Activated CD4-positive, alpha-beta T cell treated with anti-CD3 and anti-CD28 coated beads, Interleukin-2, Interleukin-6, amounts not matched to agents 100 ng/mL and 50 ng/mL, durations not matched to agents 16 hours and 8 hours (primary cell): ENCODE measurements at regions not wholly inside any gene's neighbourhood (a gene's known extent, or its start where the extent isn't known, plus 50 kb on each side); places are given as distances from the start of the nearest gene placed in this dataset.

ENCODE experiments used
- DNase-seq: peaks from one replicate; pipeline ENCODE4 v3.0.0-alpha.2; 2020

DNA sequence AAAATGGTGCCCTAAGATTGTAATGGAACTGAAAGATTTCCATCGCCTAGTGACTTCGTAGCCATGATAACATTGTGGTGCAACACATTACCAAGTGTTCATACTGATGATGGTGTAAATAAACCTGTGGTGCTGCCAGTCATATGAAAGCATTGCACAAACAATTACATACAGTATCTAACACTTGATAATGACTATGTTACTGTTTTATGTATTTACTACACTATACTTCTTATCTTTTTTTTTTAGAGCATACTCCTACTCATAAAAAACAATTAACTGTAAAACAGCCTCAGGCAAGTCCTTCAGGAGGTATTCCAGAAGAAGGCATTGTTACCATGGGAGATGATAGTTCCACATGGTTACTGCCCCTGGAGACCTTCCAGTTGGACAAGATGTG is 152.7 kb upstream of the EDNRA start:
- no peak for DNase-seq

DNA sequence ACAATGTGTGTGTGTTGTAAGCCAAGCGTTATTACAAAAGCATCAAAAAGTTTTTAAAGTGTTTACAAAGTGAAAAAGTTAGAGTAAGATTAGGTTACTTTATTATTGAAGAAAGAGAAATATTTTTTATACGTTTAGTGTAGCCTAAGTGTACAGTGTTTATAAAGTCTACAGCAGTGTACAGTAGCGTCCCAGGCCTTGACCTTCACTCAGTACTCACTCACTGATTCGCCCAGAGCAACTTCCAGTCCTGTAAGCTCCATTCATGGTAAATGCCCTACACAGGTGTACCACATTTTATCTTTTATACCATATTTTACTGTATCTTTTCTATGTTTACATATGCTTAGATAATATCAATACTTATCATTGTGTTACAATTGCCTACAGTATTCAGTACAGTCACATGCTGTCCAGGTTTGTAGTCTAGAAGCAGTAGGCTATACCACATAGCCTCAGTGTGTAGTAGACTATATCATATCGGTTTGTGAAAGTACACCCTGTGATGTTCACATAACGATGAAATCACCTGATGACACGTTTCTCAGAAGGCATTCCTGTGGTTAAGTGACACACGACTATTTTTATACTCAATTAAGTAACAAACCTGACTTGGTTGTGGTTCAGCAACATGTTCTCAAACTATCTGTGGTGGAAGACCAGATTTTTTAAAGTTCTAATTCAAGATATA is 152.0 kb upstream of the EDNRA start:
- no peak for DNase-seq

DNA sequence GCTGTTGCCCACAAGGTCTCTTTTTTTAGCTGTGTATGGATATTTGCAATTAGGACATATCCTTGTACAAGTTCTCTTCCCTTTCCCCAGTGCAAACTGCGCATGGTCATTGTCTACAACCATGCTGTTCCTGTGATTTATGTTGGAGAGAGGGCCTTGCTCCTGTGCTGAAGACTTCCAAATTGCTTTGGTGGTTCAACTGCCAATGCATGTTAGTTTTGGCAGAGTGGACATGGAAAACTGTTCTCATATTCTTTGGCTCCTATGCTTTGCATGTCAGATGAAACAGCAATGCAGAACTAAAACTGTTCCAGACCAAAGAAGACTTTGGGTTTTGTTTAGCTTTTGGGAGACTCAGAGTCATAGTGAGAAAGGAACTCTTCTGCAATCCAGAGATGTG is 148.8 kb upstream of the EDNRA start:
- no peak for DNase-seq

DNA sequence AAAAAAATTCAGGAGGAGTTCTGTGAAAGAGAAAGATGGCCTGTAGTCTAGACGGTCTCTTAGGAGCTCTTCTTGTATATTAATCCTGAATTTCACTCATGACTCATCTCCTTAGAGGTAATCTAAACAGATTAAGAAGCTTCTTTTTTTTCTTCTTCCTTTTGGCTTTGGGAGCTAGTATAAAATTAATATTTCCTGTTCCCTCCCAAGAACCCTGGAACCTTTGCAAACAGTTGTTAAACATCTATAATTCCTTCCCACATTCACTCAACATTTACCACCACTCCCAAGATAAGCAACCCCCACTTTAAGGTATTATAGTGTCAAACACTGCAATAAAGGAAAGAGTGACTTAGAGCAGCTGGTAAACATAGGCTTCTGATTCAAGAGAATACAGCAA is 146.4 kb upstream of the EDNRA start:
- no peak for DNase-seq

DNA sequence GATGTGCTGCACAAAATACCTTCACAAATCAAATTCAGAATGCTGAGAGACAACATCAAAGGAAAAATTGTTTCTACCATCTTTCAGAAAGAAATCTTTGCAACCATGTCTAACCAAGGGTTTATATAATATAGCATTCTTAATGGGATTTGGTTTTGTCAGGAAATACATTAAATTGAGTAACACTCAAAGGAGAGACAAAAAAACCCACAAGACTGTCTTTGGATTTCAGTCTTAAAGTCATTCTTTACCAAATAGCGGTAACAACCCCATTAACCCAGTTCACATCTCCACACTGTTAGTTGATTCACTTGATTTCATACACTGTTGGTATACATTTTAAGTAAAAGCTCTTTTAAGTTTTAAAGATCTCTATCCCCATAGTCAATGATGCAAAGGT is 145.7 kb upstream of the EDNRA start:
- no peak for DNase-seq

DNA sequence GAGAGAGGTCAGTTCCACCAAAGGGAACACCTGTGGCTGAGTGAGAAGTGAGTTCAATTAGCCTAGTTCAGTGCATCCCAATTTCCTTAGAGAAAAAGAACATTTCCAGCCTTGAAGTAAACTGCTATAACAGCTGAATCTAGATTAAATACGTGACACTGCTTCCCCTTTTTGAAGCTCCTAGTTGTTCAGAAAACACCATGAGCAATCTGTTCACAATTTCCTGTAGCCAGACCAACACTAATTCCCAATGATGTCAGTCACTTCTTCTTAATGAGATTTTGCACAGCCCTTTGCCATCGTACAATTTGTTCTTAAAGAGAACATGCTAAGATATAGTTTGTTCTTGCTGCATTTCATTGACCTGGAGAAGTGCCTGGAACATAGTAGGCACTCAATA is 144.6 kb upstream of the EDNRA start:
- no peak for DNase-seq

DNA sequence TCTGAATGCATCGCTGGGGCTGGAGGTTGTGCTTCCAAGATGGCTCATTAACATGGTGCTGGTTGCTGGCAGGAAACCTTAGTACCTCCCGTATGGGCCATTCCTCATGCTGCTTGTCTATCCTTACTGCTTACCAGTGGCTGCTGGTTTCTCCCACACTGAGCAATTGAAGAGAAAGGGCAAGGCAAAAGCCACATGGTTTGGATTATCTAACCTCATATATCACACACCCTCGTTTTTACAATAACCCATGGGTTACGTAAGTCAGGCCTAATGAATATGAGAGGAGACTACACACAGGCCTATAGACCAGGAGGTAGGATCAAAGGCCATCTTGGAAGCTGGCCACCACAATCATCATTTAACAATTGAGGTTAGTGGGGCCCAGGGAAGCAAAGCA is 141.8 kb upstream of the EDNRA start:
- no peak for DNase-seq

DNA sequence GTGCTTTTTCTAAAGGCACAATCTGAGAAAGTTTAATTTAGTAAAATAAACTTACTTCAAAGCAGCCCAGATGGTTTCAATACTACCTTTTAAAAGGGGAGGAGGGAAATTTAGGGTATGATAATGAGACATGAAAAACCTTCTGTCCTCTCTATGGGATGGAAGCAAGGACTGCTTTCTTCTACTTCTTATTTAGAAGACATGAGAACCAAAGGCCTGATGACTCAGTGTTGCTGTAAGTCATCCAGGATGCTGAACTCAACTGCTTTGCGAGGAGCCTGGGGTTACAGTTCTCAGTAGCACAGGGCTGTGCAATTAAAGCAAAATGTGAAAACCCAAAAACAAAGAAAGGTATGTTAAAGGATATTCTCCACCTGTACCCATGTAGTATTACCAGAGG is 140.8 kb upstream of the EDNRA start:
- DNase-seq, result no peak

DNA sequence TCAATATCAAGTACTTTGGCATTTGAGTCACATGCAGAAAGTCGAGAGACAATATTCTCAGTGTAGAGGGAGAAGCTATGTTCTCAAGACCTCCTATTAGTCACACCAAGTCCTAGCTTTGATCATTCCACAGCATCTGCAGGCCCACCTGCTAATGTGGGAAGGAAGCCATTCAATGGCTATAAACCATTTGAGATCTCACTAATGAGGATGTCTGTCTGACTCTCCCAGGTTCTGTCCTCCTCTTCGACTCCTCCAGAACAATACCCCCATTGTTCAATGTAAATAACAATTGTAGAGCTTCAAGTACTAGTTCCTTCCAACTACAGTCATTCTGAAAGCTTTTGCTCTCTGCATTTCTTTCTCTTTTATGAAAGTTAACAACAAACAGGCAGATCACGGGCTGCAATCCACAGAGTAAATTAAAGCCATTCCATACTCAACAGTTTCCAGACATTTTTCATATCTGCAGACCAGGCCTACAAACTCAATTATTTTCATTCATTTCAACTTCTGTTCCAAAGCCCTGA is 140.2 kb upstream of the EDNRA start:
- no peak for DNase-seq

DNA sequence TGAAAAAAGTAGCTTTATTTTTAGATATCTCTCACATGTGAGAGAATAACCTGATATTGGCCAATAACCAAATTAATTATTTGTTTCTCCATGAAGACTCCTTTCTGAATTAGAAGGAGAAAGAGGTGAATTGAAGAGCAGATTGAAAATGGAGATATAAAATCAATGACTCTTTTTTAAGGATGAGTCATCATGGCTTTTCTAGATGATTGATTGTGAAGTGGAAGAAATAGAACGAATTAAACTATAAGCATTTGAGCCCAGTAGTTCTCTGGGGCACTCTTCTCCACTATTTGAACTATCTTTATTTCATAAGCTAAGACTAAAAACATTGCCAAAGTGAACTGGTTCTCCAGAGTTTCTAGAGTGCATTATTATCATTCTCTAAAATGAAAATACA is 137.2 kb upstream of the EDNRA start:
- no peak for DNase-seq

DNA sequence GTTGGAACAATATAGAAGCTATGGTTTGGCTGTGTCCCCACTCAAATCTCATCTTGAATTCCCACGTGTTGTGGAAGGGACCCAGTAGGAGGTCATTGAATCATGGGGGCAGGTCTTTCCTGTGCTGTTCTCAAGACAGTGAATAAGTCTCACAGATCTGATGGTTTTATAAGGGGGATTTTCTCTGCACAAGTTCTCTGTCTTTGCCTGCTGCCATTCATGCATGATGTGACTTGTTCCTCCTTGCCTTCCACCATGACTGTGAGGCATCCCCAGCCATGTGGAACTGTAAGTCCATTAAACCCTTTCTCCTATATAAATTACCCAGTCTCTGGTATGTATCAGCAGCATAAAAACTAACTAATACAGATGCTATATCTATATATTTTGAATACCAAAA is 135.2 kb upstream of the EDNRA start:
- DNase-seq, result no peak

DNA sequence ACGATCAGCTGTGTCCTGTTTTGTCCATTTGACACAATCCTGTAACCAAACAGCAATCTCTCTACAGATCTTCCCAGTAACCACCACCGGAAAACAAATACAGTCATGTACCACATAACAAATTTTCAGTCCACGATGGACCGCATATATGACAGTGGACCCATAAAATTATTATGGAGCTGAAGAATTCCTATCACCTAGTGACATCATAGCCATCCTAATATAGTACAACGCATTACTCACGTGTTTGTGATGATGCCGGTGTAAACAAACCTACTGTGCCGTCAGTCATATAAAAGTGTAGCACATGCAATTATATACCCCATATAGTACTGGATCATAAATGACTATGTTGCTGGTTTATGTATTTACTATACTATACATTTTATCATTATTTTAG is 133.7 kb upstream of the EDNRA start:
- no peak for DNase-seq

DNA sequence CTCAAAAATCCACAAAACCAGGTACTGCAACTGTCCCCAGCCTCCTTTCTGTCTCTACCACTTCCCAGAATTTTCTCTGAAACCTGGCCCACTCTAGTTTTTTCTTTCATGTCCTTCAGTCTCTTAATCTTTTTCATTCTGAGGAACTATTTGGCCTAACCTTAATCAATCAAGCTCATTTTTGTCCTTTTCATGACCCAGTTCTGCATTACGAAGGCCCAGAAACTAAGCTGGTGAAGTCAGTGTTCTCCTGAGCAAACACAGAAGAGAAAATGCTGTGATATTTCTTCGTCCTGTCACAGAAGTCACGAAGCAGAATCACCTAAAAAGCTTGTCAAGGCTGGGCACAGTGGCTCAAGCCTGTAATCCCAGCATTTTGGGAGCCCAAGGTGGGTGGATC is 131.7 kb upstream of the EDNRA start:
- DNase-seq, result no peak

DNA sequence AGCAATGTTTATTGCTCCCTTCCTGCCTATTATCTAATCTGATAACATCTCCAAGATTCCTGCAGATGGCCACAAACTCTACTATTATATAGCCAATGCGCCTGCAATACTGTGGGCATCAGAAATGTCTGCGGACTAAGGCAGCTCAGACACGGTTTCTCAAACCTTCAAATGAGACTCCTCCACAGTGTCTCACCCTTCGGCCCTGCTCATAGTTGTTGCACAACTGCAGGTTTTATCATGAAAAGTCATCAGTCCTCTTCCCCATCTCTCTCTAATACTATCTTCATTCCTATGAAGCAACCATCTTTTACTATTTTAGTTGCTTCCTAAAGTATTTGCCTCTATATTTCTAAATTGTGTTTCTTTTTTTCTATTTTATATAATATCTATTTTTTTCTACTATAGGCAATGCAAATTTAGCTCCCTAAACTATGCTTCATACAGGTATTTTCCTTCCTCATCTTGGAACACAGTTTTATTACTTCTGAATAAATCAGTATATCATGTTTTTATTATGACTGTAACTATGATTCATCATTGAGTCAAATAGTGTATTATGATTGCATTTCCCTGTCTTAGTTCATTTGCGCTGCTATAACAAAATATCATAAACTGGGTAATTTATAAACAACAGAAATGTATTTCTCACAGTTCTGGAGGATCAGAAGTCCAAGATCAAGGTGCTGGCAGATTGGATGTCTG is 129.7 kb upstream of the EDNRA start:
- DNase-seq, result no peak

DNA sequence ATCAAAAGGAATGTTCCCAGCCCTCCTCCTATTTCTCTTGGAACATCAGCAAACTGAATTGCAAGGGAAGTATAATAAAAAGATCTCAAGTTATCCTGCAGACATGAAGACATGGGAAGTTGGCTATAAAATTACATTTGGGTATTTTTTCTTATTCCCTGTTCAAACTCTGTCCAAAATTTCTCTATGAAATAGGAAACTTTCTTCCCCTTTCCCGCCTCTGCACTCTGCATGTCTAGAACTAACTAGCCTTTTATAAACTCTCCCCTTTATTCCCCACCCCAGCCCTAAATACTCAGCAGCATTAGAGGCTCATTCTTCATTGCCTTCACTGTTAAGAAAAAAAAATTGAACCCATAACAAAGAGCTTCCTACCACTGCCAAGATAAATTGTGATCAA is 126.7 kb upstream of the EDNRA start:
- no peak for DNase-seq

DNA sequence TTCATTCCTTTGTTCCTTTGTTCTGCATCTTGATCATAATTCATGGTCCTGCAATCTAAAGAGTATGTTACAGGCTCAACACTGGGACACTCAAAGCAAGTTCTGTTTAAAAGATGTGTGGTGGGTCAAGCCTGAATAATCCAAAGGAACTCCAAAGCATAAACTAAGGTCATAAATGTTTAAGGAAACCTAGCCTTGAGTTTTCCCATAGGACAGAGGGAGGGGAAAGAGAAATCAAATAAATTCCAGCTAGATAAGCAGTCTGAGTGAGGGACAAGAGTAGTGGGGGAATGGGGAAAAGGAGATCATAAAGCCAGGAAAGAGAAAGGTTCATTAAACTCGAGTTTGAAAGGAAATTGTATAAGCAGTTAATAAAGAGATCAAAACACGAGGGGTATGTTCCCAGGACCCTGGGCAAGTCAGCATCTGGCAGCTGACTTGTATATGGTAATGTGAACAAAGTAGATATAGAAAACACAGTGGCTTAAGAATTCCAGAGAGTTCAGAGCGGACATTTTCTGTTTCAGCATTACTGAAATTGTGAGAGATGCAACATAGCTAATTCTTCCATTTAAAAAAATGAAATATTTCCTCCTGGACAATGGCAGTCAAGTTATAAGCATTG is 125.8 kb upstream of the EDNRA start:
- DNase-seq, result no peak

DNA sequence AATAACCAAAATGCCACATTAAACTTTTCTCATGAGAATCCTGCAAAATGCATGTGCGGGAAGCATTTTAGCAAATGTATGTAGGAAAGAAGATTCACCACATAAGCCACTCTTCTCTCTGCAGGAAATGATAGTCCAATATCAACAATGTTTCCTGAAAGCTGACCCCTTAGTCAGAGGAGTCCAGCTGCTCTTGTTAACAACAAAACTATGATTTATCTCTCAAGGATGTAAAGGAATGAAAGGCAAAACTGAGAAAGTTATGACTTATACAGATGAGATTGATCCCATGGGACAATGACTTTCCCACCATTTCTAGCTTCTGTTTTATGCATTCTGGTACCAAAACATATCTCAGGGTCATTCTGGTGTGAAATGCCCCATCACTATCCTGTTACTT is 125.0 kb upstream of the EDNRA start:
- no peak for DNase-seq

DNA sequence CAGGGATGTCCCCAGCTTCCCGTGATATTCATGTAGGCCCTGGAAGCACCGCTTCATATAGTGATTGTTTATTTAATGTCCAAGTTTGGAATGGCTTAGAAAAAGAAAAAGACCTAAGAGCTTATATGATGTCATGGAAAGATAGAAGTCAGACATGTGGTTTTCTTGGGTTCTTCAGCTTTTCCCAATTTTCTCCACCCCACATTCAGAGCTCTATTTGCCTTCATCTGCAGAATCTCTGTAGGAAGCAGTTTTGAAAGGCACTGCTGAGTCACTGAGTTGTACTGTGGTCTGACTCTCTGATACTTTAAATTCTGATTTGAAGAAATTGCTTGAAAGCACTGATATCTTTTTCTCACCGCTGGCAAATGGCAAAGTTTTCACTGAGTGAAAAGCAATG is 120.6 kb upstream of the EDNRA start:
- DNase-seq, result no peak

DNA sequence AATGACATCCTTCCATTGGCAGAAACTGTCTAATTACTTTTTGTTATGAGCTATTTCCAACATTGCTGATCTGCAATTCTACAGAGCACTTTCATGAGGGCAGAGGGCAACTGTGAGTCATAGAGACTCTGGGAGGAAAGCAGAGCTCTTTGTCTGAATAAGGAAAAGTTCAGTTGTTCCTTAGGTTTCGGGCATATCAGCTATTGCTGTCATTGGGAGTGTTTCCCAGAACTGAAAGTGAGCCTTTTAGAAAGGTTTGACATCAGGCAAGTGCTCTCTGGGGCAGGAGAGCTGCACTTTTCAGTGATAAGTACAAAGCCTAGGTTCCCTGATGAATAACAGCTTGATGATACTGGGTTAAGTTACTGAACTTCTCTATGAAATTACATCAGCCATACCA is 119.2 kb upstream of the EDNRA start:
- no peak for DNase-seq

DNA sequence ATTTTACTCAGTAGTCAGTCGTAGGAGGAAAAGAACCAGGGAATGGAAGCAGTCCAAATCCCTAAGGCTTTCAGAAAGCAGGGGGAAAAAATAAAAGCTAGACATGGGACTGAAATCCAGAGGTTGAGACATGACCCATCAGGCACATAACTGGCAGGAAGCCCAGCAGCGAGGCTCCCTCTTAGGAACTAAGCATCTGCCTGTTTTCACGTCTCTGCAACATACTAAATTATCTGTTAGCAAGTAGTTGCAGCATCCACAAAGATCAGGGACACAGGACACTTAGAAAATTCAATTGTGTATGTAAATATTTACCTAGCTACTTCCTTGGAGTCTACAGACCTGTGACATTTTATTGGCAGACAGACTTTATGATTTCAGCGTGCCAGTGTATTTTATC is 118.0 kb upstream of the EDNRA start:
- DNase-seq, result no peak

DNA sequence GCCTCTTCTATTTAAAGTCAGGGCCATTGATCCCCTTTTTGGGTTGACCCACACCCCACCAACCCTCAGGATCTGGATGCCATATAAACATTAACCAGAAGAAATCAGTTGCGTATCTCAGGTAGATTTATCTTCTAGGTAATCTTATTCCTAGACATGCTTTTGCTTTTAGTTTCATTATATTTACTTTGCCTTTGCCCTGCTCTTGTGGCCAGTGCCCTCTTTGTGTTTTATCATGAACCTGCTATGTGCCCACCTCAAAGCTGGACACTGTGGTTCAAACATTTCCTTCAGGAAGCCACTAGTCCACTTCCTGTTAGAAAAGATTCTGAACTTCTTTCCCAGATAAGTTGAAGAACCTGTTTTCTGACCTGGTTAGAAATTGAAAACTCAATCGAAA is 117.4 kb upstream of the EDNRA start:
- no peak for DNase-seq

DNA sequence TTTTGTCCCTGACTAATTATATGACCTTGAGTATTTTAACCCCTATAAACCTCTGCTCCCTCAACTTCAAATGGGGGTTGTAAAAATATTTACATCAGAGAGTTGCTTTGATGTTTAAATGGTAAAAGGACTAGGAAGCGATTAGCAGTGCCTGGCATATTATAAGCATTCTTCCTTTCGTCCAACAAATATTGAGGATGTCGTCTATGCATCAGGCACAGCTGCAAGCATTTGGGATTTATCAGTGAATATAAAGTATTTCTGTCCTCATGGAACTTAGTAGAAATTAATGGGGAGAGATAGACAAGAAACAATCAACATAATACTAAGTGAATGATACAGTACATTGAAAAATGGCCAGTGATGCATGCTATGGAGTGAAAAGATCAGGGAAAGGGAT is 115.5 kb upstream of the EDNRA start:
- no peak for DNase-seq

DNA sequence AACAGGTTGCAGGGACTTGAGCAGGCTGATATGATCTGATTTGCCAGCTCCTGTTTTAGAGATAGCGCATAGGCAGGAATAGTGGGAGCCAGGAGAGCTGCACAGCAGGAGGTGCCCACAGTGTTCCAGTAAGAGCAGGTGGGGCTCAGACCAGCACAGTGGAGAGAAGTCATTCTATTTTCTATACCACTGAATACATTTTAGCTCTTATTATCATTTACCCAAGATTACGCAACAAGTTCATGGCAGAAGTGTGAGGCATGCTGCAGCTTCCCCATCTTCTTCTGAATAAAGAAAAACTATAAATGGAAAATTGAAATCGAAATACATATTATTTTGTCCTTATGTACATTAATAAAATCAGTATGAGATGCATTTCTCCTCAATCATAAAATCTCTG is 114.7 kb upstream of the EDNRA start:
- no peak for DNase-seq

DNA sequence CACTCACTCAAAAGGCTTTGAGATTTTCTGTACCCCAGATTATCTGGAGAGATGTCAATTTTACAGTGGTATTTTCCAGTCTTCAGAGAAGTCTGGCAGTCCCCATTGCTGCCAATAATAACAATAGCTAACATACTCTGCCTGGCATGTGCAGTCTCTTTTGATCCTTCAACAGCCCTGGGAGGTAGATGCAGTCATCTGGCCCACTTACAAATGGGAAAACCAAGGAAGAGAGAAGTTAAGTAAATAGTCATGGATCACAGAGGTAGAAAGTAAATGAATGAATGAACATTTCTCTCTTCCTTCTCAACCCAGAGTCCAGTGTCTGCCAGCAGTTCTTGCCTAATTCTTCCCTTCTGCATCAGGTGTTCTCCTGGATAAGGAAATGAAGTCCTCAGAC is 113.0 kb upstream of the EDNRA start:
- no peak for DNase-seq
